AG10803 (cell line): ENCODE measurements at regions not wholly inside any gene's neighbourhood (a gene's known extent, or its start where the extent isn't known, plus 50 kb on each side); places are given as distances from the start of the nearest gene placed in this dataset.

Experiments used
- DNase-seq: peaks from one replicate; pipeline ENCODE4 v3.0.0; 2010; ENCODE audit warnings: low read depth
- H3K4me3 ChIP-seq: 2 replicates; pipeline ENCODE4 v1.5.1; 2011; ENCODE audit warnings: mild to moderate bottlenecking, low read length, control low read depth
- TF ChIP-seq, protein P1 (sequence below): conservative IDR thresholded peaks from 2 replicates; pipeline ENCODE4 v1.5.1; 2011; ENCODE audit warnings: mild to moderate bottlenecking, low read length, control low read depth, inconsistent platforms

DNA sequence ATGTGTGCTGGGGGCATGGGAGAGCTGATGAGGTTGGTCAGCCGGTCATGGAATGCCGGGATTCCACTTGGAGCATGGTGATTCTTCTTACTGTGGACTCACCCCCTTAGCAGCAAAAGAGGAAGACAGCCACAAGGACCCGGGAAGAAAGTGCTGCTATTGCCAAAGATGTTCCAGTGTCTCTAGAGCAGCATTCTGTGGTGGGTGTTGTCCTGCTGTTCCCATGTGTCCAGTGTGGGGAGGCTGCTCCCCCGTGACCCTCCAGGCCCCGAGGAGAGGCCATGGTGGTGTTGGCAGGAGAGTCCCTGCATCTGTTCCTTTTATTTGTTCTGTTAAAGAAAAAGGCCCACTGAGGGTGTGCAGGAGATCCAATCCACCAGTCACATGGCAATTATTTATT lies 499.4 kb downstream of the RPS24 start:
- TF ChIP-seq, protein P1, sequence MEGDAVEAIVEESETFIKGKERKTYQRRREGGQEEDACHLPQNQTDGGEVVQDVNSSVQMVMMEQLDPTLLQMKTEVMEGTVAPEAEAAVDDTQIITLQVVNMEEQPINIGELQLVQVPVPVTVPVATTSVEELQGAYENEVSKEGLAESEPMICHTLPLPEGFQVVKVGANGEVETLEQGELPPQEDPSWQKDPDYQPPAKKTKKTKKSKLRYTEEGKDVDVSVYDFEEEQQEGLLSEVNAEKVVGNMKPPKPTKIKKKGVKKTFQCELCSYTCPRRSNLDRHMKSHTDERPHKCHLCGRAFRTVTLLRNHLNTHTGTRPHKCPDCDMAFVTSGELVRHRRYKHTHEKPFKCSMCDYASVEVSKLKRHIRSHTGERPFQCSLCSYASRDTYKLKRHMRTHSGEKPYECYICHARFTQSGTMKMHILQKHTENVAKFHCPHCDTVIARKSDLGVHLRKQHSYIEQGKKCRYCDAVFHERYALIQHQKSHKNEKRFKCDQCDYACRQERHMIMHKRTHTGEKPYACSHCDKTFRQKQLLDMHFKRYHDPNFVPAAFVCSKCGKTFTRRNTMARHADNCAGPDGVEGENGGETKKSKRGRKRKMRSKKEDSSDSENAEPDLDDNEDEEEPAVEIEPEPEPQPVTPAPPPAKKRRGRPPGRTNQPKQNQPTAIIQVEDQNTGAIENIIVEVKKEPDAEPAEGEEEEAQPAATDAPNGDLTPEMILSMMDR: no peak
- no peak overlapping the region for H3K4me3 ChIP-seq
- DNase-seq: no peak

DNA sequence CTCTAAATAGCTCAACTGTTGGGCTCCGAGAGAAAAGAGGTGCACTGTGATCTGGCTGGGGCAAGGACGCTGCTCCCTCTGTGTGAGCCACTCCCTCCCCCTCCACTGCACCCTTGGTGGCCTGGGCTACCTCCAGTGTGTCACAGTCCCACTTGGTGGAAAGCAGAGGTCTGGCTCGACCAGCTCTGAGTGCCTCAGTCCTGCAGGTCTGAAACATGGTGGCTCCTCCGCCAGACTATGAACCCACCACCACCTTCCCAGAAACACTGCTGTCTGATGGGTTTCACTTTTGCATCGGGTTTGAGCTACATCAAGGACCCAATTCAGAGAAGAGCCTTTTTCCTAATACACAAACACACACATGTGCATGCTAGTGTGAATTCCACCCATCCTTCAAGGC lies 500.1 kb downstream of the RPS24 start:
- TF ChIP-seq, protein P1: no peak
- no peak overlapping the region for H3K4me3 ChIP-seq
- DNase-seq: no peak

DNA sequence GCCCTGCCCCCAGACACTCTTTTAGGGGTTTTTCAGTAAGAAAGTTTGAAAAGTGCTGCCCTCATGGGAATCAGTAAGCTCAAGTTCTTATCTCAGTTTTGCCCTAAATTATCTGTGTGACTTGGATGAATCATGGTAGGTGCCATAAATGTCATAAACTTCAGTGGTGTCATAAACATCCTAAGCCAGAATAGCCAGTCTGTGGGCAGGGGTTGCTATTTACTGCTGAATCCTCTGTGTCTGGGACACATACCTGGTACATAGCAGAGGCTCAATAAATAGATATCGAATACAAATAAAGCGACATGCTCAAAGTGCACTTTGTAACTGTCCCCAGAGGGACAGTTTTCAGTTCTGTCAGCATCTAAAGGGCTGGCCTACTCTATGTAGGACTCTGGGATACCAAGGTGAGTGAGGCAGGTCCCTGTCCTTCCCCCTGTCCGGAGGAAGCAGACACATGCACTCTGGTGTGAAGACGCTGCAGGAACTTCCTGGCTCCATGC lies 502.1 kb downstream of the RPS24 start:
- TF ChIP-seq, protein P1: no peak
- no peak for DNase-seq
- no peak overlapping the region for H3K4me3 ChIP-seq

DNA sequence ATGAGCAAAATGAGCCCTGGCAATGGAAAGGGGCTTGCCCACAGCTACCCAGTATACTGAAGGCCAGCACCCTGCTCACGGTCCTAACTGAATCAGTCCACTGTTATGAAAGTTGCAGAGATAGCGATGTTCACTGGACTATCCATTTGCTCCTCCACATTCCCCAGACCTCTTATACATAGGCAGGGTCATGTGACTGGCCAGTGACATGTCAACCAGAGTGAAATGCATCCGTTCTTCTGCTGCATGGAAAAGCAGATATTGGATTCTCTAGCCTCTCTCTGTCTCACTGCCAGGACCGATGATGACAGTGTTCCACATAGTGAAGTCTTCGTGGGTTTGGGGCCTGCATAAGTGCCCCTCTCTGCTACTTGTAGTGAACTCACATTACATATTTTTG lies 503.4 kb downstream of the RPS24 start:
- no peak overlapping the region for H3K4me3 ChIP-seq
- DNase-seq: no peak
- TF ChIP-seq, protein P1: no peak

DNA sequence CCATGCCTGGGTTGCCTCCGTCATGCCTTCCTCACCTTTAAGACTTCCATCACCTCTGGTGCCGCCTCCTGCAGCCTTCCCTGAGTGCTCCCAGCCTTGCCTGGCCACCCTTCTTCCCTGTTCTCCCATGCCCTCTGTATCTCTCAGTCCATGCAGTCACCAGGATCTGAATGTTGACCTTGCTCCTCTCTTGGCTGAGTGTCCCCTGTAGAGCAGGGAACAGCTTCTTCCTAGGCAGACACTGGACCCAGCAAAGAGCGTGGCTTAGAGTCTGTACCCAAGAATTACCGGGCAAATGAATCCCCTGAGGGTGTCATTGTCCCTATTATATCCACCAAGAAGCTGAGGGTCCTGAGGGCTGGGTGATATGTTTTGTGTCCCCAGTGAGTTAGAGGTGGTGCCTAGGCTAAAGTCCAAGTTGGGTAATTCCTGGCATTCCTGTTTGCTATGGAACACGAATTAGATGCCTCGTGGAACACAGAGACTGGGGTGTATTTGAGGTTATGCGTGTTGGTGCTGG lies 505.6 kb downstream of the RPS24 start:
- DNase-seq: no peak
- TF ChIP-seq, protein P1: no peak
- no peak overlapping the region for H3K4me3 ChIP-seq

DNA sequence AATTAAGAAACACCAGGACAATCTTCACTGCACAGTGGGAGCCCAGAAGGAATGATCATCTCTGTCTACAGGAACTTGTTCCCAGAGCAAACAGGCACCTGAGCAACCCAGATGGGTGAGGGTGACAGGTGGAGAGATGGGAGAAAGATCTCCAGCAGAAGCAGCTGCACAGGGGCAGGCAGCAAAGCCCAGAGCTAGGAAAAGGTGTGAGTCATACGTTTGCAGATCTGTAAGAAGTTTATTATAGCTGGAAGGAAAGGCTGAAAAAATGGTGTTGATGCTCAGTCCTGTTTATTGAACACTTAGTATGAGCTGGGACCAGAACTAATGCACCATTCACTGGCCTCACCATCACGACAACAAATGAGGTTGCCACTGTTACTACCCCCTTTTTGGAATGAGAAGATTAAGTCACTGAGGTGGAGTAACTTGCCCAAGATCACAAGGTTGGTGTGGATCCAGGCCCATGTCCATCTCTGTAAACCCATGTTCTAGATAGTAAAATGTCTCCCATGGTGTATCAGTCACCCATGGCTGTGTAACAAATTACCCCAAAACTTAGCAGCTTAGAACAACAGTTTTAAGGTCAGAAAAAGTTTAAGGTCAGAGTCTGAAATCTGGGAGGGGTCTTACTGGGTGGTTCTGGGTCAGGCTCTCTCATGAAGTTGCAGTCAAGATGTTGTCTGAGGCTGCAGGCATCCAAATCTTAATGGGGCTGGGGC lies 506.9 kb downstream of the RPS24 start:
- no peak overlapping the region for H3K4me3 ChIP-seq
- TF ChIP-seq, protein P1: no peak
- no peak for DNase-seq
